Endothelial cell of umbilical vein (primary cell): ENCODE measurements at regions not wholly inside any gene's neighbourhood (a gene's known extent, or its start where the extent isn't known, plus 50 kb on each side); places are given as distances from the start of the nearest gene placed in this dataset.

Experiments used
- BruUV-seq: library from RNA; stranded (reverse); fragments of 400-500 nt; replicated peaks from 2 replicates; lab custom pipeline; 2021; lab: Mats Ljungman, UMichigan
- CTCF ChIA-PET: fragments of 300-600, 350-600 bp; sonication (Branson Sonifier 250); formaldehyde crosslinking; loops from one replicate; lab custom pipeline; 2021; ENCODE audit warnings: antibody characterized with exemption, inconsistent platforms; lab: Charles Lee
- POLR2A ChIA-PET: fragments of 300-600, 350-600 bp; sonication (Branson Sonifier 250); formaldehyde crosslinking; loops from one replicate; lab custom pipeline; 2021; ENCODE audit warnings: antibody characterized with exemption, inconsistent platforms; lab: Charles Lee
- DNase-seq: peaks from one replicate; pipeline ENCODE4 v3.0.0-alpha.2; 2011; ENCODE audit warnings: low read depth, low spot score
- FAIRE-seq: peaks from 2 replicates; lab custom pipeline; 2011; peaks lifted over from hg19 to GRCh38; lab: Jason Lieb, UNC
- H2AFZ ChIP-seq: 2 replicates; pipeline ENCODE4 v1.6.0; 2012; ENCODE audit warnings: low read depth, low read length, control low read depth, inconsistent platforms
- H3K27ac ChIP-seq: 2 replicates; pipeline ENCODE4 v1.5.1; 2011; ENCODE audit warnings: low read depth, mild to moderate bottlenecking, control low read depth, low read length, moderate library complexity; ENCODE audit not compliant: insufficient read depth
- H3K27me3 ChIP-seq, 2 experiments: 2 replicates each; pipeline versions ENCODE4 v1.6.0 to v1.6.1; 2011; ENCODE audit warnings: low read length in 2 of 2, mixed read lengths in 1 of 2; ENCODE audit not compliant: control insufficient read depth in 2 of 2, insufficient read depth in 2 of 2
- H3K36me3 ChIP-seq, 2 experiments: 2 replicates in 1 of 2; 3 replicates in 1 of 2; pipeline ENCODE4 v1.5.1; 2011; ENCODE audit warnings: low read length in 2 of 2, mild to moderate bottlenecking in 1 of 2, moderate library complexity in 1 of 2; ENCODE audit not compliant: control insufficient read depth in 2 of 2, insufficient read depth in 2 of 2; ENCODE audit errors: extremely low read depth in 1 of 2
- H3K4me1 ChIP-seq: 3 replicates; pipeline ENCODE4 v1.5.1; 2011; ENCODE audit warnings: mild to moderate bottlenecking, low read length; ENCODE audit not compliant: control insufficient read depth, insufficient read depth; ENCODE audit errors: extremely low read depth
- H3K4me2 ChIP-seq: 2 replicates; pipeline ENCODE4 v1.6.1; 2011; ENCODE audit warnings: low read length, control low read depth, mixed read lengths; ENCODE audit not compliant: insufficient read depth
- H3K4me3 ChIP-seq, 3 experiments: fragments of 200-600 bp in 1 of 3; sonication (generic), shearing (Covaris generic) in 1 of 3; replicated peaks in 1 of 3; 2 replicates each; pipeline ENCODE4 v1.5.1; 2011 to 2016; ENCODE audit warnings: control low read depth in 3 of 3, low read length in 3 of 3, mild to moderate bottlenecking in 2 of 3, inconsistent platforms in 1 of 3, low read depth in 1 of 3, moderate library complexity in 1 of 3; ENCODE audit not compliant: insufficient read depth in 1 of 3
- H3K79me2 ChIP-seq: 2 replicates; pipeline ENCODE4 v1.6.0; 2012; ENCODE audit warnings: low read length, inconsistent platforms; ENCODE audit not compliant: control insufficient read depth, insufficient read depth
- H3K9ac ChIP-seq: replicated peaks from 2 replicates; pipeline ENCODE3; 2011; ENCODE audit warnings: low read length, control low read depth; ENCODE audit not compliant: insufficient read depth; ENCODE audit errors: extremely low read depth
- H3K9me1 ChIP-seq: replicated peaks from 3 replicates; pipeline ENCODE4 v1.6.0; 2011; ENCODE audit warnings: mild to moderate bottlenecking, low read length; ENCODE audit not compliant: control insufficient read depth, insufficient read depth; ENCODE audit errors: extremely low read depth
- H3K9me3 ChIP-seq: replicated peaks from 2 replicates; pipeline ENCODE4 v1.5.1; 2012; ENCODE audit warnings: low read length, inconsistent platforms; ENCODE audit not compliant: control insufficient read depth, insufficient read depth
- H4K20me1 ChIP-seq: replicated peaks from 2 replicates; pipeline ENCODE3; 2011; ENCODE audit warnings: mild to moderate bottlenecking, low read length; ENCODE audit not compliant: control insufficient read depth, insufficient read depth; ENCODE audit errors: extremely low read depth
- CTCF ChIP-seq, 2 donors: IDR thresholded peaks; 1 replicate in 1 of 2; 2 replicates in 1 of 2; pipeline ENCODE4 v1.5.1; 2011; ENCODE audit warnings: low read length in 2 of 2, mild to moderate bottlenecking in 2 of 2, moderate library complexity in 2 of 2, control low read depth in 1 of 2, inconsistent platforms in 1 of 2, low read depth in 1 of 2; ENCODE audit not compliant: insufficient read depth in 1 of 2; ENCODE audit errors: extremely low read depth in 1 of 2
- EZH2 ChIP-seq: IDR thresholded peaks from 2 replicates; pipeline ENCODE4 v1.6.1; 2012; ENCODE audit warnings: borderline replicate concordance, low read depth, mild to moderate bottlenecking, moderate library complexity, low read length, inconsistent platforms; ENCODE audit not compliant: severe bottlenecking
- FOS ChIP-seq: IDR thresholded peaks from 2 replicates; pipeline ENCODE4 v1.6.1; 2011; ENCODE audit warnings: mild to moderate bottlenecking, low read length, moderate library complexity, borderline replicate concordance; ENCODE audit not compliant: insufficient read depth
- GATA2 ChIP-seq: IDR thresholded peaks from 2 replicates; pipeline ENCODE4 v1.7.0; 2011; ENCODE audit warnings: low read depth, mild to moderate bottlenecking, moderate library complexity, mixed read lengths, low read length; ENCODE audit not compliant: insufficient read length, insufficient read depth
- JUN ChIP-seq: IDR thresholded peaks from 2 replicates; pipeline ENCODE4 v1.6.1; 2011; ENCODE audit warnings: borderline replicate concordance, low read depth; ENCODE audit not compliant: insufficient read length, insufficient read depth
- MAX ChIP-seq: IDR thresholded peaks from 2 replicates; pipeline ENCODE4 v1.6.1; 2011; ENCODE audit not compliant: insufficient read depth, insufficient read length
- MYC ChIP-seq: IDR thresholded peaks from one replicate; pipeline ENCODE4 v1.6.1; 2011; ENCODE audit warnings: mild to moderate bottlenecking, low read depth, low read length
- dilution Hi-C: fragments of 300-500 bp; cut with MboI; formaldehyde crosslinking; loops from one replicate; pipeline ENCODE4 v1.15.0; 2019; ENCODE audit warnings: low sequenced_read_pairs; ENCODE audit not compliant: extremely low pct_ligation_motif_present
- intact Hi-C: fragments of 100-400 bp; cut with micrococcal nuclease; formaldehyde crosslinking; loops from one replicate; pipeline ENCODE4 v1.10.0; 2022

- Histone ChIP-seq H3K27me3 (no peaks in the 10 kb centered on the region), H3K4me1 (no peaks in the 10 kb centered on the region), H4K20me1 (no peaks in the 10 kb centered on the region), H3K27ac (no peak overlapping the region), H3K9me3 (no peaks in the 10 kb centered on the region), H3K4me3 (no peak overlapping the region), H3K9ac (no peak overlapping the region), H3K36me3 (no peaks in the 10 kb centered on the region), H3K9me1 (no peaks in the 10 kb centered on the region), H3K79me2 (no peaks in the 10 kb centered on the region), H2AFZ (no peak overlapping the region), H3K4me2 (no peak overlapping the region)
- BruUV-seq, result no TSS peak
- no peak for TF ChIP-seq FOS
- TF ChIP-seq MYC, result no peak
- TF ChIP-seq CTCF (IDR thresholded peaks at IDR 0.05; ENCODE audit: extremely low read depth in 1 of 2, insufficient read depth in 1 of 2, low read depth in 1 of 2, low read length in 2 of 2), result no peak
- no peak for TF ChIP-seq JUN
- no peak for TF ChIP-seq GATA2
- no peak for TF ChIP-seq MAX
- no peak for TF ChIP-seq EZH2
- DNase-seq (no peak), FAIRE-seq (no peak)
- CTCF ChIA-PET, result no interaction called here
- intact Hi-C loops (no loop called here), dilution Hi-C loops (no loop called here)
- POLR2A ChIA-PET, result no interaction called here
Observed at GRCh38 chr6:135748189-135748588, 103.3 kb upstream of the PDE7B start.
